ENCODE measurements at regions not wholly inside any gene's neighbourhood (a gene's known extent, or its start where the extent isn't known, plus 50 kb on each side); places are given as distances from the start of the nearest gene placed in this dataset.
A peak's percentile ranks its signal among the peaks of the same experiment; 100 is the strongest.

DNA sequence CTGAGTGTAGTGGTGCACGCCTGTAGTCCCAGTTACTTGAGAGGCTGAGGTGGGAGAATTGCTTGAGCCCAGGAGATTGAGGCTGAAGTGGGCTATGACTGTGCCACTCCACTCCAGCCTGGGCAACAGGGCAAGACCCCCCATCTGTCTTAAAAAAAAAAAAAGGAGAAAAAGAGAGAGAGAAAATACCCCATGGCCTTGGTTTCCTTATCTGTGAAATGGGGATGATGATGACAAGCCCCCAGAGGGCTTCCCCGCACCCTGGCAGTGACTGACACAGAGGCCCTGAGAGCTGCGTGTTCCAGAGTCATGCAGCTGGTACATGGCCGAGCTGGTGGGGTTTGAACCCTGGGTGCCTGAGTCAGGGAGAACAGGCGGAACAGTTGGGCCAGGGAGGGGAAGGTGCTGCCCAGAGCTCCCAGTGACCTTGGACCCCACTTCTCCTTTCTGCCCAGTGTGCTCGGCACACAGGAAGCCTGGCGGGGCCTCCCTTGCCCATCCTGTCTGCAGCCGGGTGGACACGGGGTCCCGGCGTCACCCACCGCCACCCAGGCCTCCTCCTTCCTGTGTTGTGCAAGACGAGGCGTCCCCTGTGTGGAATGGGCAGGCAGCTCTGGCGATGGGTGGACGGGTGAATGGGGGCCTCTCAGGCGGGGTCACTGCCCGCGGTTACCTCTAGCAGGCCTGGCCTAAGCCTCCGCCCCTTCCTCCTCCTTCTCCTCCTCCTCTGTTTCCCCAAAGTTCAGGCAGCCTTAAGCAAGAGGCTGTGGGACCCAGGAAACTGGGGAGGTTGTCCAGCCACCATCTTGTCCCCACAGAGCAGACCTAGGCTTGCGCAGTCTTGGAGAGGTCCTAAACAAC, 84.2 kb downstream of the CEBPB start:
- no peak for DNase-seq

DNA sequence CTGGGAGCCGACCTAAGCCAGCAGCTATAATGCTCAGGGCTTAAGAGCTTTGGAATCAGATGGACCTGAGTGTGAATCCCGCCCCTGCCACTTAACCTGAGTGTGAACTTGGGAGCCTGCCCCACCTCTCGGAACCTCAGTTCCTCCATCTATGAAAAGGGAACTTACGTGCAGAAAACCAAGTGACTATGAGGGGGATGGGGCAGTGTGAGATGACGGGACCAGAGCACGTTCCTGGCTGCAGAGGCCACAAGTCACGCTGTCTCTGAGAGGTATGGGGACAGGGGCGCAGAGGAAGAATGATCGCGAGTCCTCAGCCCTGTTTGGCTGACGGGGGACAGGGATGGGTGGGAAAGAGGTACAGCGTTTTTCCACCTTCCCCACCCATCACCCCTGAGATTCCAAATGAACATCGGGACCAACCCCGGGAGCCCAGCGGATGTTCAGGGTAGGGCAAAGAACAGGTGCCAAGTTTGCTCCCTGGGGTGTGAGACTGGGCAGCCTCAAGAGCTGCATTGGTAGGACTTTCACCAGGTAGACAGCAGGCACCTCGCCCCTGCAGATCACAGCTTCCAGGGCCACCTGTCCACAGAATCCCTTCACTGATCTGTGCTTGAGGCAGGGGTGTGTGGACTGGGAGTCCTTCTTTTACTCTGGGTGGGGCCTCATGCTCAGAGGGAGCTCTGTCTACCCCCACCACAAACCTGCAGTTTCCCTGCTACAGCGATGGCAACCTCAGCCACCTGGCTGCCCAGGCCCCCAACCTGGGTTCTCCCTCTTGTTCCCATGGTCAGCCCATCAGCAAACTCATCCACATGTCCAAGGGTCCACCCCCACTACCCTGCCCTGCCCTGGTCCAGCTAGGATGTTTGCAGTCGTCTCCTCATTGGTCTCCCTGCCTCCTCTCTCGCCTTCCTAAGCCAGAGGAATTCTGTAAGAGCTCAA, 85.8 kb downstream of the CEBPB start:
- DNase-seq: no peak

DNA sequence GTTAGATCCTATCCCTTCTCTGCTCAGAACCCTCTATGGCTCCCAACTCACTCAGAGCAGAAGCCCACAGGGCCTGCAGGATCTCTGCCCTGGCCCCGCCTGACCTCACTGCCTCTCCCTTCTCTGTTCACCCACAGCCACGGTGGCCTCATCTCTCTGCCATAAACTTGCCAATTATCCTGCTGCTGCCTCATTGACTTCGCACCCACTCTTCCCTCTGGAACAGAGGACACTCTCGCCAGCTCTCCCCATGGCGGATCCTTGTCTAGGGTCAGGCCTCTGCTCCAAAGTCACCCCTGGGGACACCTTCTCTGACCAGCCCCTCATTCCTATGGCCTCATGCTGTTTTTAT, 86.4 kb downstream of the CEBPB start:
- no peak for DNase-seq

DNA sequence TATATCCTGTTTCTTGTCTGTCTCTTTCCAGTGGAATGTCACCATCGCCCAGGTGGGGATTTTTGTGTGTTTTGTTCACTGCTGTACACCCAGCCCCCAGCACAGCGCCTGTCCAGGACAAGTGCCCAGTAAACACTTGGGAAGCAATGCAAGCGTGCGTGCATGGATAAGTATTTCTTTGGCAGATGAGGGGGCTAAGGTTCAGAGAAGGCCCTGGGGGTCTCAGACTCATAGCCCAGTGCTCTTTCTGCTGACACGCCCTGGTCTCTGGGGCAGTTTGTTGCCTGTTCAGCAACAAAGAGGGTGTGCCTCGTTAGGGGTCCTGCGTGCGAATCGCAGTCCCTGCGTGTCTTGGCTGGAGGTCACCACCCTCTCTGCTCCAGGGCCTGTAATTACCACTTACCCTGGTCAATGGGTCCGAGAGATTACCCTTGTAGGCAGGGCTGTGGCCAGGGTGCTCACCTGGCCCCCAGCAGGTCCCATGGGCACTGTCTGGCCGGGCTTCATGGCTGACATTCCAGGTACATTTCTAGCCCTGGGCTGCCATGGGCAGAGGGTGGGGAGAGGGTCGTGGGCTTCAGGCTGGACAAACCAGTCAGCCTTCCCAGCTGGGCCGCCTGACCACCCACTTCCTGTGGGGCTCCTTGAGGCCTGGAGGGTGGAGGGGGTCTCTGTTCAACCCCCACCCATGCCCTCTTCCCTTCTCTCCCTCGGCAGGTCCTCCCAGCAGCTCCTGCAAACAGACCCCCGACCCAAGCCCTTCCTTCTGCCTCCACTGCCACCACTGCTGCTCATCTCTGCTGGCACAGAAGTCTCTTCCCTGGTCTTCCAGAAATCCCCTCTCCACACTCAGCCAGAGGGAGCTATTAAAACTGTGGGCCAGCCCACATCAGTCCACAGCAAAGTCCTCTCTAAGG, 87.1 kb downstream of the CEBPB start:
- DNase-seq: no peak

DNA sequence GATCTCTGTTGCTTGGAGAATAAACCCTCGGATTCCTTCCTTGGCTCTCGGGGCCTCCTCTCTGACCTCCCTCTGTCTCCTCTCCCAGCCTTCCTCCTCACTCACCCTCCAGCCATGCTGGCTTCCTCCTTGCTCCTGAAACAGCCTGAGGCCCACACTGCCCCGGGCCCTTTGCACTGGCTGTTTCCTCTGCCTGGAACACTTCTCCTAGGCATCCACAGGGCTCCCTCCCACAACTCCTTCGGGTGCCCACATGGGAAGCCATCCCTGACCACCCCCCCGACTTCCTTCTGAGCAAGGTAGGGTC, 87.7 kb downstream of the CEBPB start:
- no peak for DNase-seq

DNA sequence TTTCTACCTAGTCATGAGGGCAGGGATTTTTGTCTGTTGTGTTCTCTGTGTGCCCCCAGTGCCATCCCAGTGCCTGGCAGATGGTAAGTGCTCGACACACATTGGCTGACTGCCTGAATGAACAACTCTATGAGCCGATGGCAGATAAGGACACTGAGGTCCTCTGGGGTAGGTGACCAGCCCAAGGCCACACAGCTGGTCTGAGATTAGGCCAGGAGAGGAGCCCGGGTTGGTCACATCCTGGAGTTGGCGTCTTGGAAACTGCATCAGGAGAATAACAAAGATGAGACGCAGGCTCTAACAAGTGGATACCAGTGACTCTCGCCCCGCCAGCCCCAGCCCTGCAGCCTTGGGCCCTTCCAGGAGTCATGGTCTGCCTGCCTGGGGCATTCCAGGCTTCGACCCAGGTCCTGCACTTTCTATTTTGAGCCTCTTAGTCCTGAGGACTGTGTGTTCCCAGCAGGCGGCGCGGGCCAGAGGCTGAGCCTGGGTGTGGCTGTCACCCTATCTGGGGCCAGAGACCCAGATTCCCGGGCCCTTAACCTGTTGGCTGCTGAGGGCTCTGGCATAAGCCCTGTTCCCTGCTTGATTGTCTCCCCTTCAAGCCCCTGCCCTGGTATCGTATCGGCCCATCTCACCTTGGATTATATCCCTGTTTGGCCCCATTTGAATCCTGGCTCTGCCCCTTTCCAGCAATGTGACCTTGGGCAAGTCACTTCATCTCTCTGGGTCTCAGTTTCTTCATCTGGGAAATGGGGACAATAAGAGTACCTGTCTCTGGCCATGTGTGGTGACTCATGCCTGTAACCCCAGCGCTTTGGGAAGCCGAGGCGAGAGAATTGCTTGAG, 88.3 kb downstream of the CEBPB start:
- DNase-seq: no peak

DNA sequence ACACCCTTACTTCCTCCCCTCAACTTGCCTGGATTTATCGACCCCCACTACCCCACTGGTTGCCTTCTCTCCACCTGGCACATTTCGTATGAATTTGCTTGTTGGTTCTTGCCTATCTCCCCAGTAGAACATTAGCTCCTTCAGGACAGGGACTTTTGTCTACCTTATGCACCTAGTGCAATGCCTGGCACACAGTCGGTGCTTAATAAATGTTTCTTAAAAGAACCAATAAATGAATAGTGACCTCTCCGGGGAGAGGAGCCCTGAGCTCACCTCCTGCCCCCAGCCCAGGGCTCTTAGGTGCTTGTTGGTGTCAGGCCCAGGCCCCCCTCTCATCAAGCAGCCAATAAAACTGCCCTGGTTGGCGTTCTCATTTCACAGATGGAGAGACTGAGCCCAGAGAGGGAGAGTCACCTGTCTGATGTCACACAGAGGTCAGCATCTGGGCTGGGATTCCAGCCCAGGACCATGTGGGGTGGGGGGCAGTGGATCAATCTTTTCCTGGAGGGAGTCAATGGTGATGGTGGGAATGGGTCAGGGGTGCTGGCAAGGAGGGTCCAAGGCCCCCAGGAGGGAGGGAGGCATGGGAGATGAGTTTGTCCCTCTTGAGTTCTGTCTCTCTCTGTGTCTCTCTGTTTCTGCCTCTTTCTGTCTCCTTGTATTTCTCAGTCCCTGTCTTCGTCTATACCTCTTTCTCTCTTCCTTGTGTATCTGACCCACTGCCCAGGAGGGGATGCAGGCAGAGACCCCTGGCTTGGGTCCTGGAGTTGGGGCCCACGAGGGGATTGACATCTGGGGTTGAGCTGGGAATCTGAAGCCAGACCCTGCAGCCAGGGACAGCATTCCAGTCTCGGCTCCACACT, 89.6 kb downstream of the CEBPB start:
- DNase-seq: no peak

DNA sequence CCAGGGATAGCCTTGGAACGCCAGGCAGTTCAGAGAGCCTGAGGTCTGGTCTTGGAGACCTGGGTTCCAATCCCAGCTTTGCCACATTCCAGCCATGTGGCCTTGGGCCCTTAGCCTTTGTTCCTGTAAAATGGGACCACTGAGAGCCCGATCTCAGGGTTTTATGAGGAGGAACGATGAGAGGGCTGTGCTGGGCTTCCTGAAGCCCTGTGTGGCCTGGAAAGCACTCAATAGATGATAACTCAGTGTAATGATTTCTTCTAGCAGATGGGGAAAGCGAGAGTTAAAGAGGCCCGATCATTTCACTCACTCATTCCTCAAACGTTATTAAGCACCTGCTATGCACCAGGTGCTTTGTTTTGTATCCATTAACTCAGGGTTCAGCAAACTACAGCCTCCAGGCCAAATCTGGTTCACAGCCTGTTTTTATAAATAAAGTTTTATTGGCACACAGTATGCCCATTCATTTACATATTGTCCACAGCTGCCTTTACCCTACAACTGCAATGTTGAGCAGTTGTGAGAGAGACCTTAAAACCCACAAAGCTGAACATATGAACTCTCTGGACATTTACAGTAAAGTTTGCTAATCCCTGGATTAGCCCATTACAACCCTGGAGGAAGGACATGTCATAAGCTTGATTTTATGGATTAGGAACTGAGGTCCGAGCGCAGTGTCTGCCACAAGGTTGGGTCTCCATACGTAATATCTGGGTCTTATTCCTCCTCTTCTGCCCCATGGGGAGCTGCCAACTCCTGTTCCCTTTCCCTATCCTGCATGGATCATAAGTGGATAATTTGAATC, 90.4 kb downstream of the CEBPB start:
- no peak for DNase-seq

DNA sequence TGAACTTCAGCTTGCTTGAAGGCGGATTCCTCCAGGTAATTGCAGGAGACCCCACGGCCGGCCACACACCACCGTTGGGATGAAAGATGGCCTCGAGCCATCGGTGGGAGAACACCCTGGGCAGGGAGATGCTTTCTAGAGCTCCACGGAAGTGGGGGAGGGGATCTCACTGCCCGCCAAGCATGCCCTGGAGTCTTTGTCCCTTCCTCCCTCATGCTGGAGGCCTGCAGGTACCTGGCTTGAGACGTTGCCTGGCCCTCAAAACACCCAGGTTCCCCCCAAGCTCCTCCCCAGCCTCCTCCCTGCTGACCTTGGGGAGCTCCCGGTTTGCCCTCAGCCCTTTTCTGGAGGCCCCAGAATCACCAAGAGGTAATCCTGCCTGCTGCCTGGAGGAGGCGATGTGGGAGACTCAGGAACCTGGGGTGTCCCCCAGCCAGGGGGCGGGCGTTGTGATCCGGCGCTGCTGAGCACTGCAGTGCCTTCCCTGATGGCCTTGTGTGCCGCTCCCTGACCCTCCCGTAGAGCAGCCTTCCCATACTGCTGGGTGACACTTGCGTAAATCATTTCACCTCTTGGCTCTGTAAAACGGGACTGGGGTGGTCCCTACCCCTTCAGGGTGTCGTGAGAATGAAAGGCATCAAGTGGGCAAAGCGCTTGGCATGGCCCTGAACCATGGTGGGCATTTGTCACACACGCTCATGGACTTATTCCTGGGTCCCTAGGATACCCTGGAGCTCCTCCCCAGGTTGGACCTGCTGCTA, 91.4 kb downstream of the CEBPB start:
- no peak for DNase-seq

DNA sequence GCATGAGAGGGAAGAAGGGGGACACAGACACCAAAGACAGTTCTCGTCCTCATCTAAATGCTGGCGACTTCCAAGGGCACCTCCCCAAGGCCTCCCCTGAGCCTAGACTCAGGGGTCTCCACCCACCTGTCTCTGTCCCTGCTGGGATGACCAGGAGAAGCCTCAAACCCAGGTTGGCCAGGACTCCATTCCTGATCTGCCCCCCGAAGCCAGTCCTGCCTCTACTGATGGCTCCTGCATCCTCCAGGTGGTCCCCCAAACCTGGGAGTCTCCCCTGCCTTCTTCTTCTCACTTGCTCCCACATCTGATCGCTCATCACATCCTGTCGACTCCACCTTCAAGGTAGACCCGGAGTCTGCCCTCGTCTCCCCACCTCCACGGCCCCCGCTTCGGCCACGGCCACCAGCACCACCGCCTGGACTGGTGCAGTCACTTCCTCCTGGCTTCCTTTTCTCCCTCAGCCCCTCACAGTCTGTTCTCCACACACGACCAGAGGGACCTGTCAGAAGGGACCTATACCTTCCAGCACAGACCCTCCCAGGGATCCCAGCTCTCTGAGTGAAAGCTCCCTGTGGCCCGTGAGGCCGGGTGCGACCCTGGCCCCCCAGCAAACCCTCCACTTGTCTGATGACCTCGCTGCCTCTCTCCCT, 92.1 kb downstream of the CEBPB start:
- no peak for DNase-seq

DNA sequence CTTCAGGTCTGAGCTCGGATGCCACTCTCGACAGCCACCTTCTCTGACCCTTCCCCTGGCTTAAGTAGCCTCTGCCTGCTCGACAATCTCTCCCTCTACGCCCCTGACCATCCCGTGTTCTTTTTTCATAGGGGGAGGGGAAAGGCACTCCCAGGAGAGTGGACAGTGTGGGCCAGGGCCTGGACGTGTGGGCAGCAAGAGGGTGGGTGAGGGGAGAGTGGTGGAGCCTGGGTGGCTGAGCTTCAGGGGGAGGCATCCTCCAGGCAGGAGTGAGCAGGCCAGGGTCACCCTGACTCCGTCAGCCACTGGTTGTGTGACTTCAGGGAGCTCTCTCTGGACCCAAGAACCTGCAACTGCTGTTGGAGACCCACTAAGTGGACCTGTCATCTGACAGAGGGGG, 92.7 kb downstream of the CEBPB start:
- no peak for DNase-seq

DNA sequence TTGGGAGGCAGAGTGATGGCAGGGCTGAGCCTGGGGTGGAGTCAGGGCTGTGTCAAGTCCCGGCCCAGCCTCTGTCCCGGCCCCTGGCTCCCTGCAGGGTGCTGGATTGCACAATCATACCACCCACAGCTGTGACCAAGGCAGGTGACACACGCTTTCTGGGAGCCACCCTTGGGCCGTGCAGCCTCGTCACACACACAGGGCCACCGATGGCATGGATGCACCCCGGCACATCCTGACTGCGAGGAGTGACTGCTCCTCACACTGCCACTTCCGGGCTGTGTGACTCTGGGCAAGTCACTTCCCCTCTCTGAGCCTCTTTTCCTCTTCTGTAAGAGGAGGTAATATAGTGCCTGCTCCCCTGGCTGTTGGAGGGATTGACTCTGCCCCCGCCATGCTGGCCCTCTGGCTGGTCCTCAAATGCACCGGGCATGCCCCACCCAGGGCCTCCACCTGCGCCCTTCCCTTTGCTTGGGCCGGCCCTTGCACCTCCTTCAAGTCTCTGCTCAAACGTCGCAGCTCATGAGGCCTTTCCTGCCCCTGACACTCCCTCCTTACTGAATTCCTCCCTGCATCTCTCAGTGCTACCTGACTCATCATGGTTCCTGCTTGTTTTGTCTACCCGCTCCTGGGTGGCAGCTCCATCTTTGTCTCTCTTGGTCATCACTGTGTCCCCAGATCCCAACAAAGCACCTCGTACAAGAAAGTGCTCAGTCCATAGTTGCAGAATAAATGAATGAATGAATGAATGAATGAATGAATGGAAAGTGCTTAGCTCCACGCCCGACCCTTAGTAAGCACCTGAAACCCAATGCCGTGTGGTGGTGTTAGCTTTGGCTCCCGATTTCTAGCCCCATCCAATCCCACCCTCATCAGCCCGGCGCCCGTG, 93.5 kb downstream of the CEBPB start:
- DNase-seq: peak; percentile 32

DNA sequence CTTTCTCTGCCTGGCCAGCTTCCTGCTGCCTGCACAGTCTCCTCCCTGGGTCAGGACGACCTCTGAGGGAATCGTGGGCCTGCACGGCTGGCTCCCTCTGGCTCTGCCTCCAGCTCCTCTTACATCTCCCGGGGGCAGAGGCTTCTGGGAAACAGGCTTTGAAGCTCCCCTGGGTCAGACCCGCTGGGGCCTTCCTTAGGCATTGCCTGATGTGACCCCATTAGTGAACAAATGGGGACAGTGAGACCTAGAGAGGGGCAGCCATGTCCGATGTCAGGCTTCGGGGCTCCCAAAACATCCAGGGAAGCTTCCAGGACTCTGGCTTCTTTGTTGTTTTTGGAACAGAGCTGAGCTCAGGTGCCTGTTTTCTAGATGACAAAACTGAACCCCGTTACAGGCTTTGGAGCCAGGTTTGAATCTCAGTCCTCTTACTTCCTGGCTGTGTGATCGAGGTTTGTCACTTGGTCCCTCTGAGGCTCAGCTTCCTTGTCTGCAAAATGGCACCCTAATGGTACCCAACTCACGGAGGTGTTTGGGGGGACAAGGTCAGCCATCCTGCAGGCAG, 94.3 kb downstream of the CEBPB start:
- DNase-seq: no peak

DNA sequence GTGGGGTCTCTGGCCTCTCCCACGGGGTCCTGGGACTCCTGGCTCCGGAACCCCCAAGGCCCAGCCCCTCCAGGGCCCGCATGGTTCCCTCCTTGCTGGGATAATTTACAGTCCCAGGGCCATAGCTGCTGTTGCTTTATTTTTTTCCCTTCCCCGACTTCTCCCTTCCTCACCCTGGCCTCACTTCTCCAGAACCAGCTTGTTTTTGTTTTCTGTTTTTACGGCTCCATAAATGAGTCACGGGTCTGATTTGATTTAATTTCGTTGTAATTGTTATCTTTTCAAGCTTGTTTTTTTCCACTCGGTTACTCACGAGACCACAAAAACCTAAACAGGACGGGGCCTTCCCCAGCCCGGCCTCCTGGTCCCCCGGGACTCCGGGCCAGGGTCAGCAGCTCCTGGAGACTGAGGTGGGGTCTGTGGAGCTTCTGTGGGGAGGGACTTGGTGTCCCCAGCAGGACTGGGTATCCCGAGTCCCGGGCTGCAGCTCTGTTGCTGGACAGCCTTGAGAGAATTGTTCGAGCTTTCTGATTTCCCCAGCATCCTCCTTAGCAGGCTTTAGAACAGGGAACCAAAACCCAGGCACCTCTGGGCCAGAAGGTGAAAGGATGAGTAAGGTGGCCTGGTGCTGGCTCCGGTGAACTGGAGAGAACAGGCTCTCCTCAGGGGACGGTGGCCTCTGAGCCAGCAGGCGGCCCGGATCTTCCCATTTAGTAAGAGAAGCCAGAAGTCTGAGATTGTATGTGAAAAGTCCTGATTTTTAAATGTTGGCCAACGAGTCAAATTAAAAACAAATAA, 94.9 kb downstream of the CEBPB start:
- peak; percentile 12 for DNase-seq

DNA sequence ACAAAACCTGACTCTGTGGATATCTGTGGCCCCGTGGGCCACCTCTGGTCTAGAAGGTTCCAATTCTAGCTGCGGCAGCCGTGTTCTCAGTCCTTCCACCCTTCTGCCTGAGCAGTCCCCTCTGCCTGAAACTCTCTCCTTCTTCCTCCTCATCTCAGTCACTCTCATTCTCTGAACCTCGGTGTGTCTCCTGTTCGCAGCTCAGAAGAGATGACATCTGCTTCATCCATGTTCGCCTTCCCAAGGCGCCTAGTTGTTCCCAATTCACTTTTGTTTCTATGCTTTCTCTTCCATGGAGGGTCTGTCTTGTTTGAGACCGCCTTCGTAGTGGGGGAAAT, 95.5 kb downstream of the CEBPB start:
- DNase-seq: no peak

DNA sequence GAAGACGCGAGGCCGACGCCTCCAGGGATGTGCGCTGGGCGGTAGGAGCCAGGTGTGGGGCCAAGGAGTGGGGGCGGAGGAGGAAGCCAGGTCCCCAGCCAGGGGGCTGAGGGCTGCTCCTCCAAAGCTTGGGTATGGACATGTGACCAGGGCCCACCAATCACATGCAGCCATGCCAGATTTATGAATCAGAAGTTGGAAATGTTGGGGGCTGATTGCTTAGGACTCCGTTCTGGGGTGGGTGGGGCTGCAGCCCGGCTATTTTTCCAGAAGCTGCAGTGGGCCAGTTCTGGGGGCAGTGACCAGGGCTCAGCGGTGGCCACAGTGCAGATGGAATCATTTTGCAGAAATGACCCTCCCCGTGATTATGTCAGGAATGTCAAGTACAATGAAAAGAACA, 96.0 kb downstream of the CEBPB start:
- DNase-seq: peak; percentile 14

DNA sequence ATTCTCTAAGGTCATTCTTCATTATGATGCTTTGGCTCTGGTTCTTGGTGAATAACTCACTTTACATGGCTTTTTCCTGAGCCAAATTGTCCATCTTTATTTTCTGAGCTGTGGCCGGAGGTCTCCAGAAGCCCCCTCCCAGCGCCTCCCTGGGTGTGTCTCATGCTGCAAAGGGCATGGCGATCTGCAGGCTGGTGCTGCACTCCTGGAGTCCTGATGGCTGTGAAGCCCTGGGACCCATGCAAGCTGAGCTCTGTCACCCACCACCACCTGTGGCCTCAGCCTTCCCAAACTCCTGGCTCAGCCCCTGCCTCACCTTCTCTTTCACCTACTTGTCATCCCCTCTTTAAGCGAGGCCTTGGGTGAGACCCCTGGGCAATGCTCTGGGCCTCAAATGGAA, 96.9 kb downstream of the CEBPB start:
- DNase-seq: no peak

All from activated naive CD4-positive, alpha-beta T cell treated with Interleukin-2 at 50 U/mL for 16 hours (primary cell).